H9 (cell line): ENCODE measurements at regions not wholly inside any gene's neighbourhood (a gene's known extent, or its start where the extent isn't known, plus 50 kb on each side); places are given as distances from the start of the nearest gene placed in this dataset.

Experiments
- DNase-seq: peaks from one replicate; pipeline ENCODE4 v3.0.0-alpha.2; 2017
- H2AFZ ChIP-seq: one replicate; pipeline ENCODE4 v1.6.1; 2013; ENCODE audit warnings: mild to moderate bottlenecking, low read length, control low read depth, moderate library complexity
- H2AK5ac ChIP-seq: 2 replicates; pipeline ENCODE4 v1.6.1; 2013; ENCODE audit warnings: low read length, control low read depth, mixed read lengths; ENCODE audit not compliant: insufficient read length
- H2BK120ac ChIP-seq: one replicate; pipeline ENCODE4 v1.6.1; 2013; ENCODE audit warnings: low read depth, mild to moderate bottlenecking, low read length, control low read depth, inconsistent platforms; ENCODE audit not compliant: poor library complexity, severe bottlenecking
- H2BK12ac ChIP-seq: 2 replicates; pipeline ENCODE4 v1.6.1; 2013; ENCODE audit warnings: low read length, control low read depth, mixed read lengths, low read depth; ENCODE audit not compliant: insufficient read length
- H2BK15ac ChIP-seq: 2 replicates; pipeline ENCODE4 v1.6.1; 2013; ENCODE audit warnings: low read depth, low read length, control low read depth
- H2BK20ac ChIP-seq: one replicate; pipeline ENCODE4 v1.6.1; 2013; ENCODE audit warnings: low read depth, mild to moderate bottlenecking, low read length, control low read depth, inconsistent platforms; ENCODE audit not compliant: poor library complexity, severe bottlenecking
- H2BK5ac ChIP-seq: 2 replicates; pipeline ENCODE4 v1.6.1; 2013; ENCODE audit warnings: low read length, control low read depth, mixed read lengths; ENCODE audit not compliant: insufficient read length
- H3K14ac ChIP-seq: 2 replicates; pipeline ENCODE4 v1.6.1; 2013; ENCODE audit warnings: low read length, control low read depth; ENCODE audit not compliant: insufficient read depth
- H3K18ac ChIP-seq: 2 replicates; pipeline ENCODE4 v1.6.1; 2013; ENCODE audit warnings: low read depth, mild to moderate bottlenecking, mixed read lengths, low read length, control low read depth; ENCODE audit not compliant: insufficient read length
- H3K23ac ChIP-seq: 2 replicates; pipeline ENCODE4 v1.6.1; 2013; ENCODE audit warnings: low read length, control low read depth, mixed read lengths, low read depth; ENCODE audit not compliant: insufficient read length
- H3K23me2 ChIP-seq: 2 replicates; pipeline ENCODE4 v1.6.1; 2013; ENCODE audit warnings: low read depth, mild to moderate bottlenecking, mixed read lengths, low read length, control low read depth; ENCODE audit not compliant: insufficient read length, poor library complexity, severe bottlenecking
- H3K27ac ChIP-seq: 2 replicates; pipeline ENCODE4 v1.5.1; 2013; ENCODE audit warnings: low read length, control low read depth, mixed read lengths, low read depth; ENCODE audit not compliant: insufficient read length
- H3K27me3 ChIP-seq: 2 replicates; pipeline ENCODE4 v1.6.1; 2013; ENCODE audit warnings: low read length, control low read depth, inconsistent platforms; ENCODE audit not compliant: insufficient read depth
- H3K4ac ChIP-seq: 2 replicates; pipeline ENCODE4 v1.6.1; 2013; ENCODE audit warnings: low read depth, mild to moderate bottlenecking, control low read depth, inconsistent platforms, low read length, moderate library complexity
- H3K4me1 ChIP-seq: 2 replicates; pipeline ENCODE4 v1.6.1; 2013; ENCODE audit warnings: low read length, control low read depth, inconsistent platforms; ENCODE audit not compliant: insufficient read depth
- H3K4me2 ChIP-seq: 2 replicates; pipeline ENCODE4 v1.6.1; 2013; ENCODE audit warnings: low read length, control low read depth, mixed read lengths; ENCODE audit not compliant: insufficient read length, insufficient read depth
- H3K56ac ChIP-seq: 2 replicates; pipeline ENCODE4 v1.6.1; 2013; ENCODE audit warnings: low read depth, mild to moderate bottlenecking, mixed read lengths, low read length, control low read depth; ENCODE audit not compliant: insufficient read length
- H3K79me1 ChIP-seq: 2 replicates; pipeline ENCODE4 v1.6.1; 2013; ENCODE audit warnings: low read depth, mild to moderate bottlenecking, moderate library complexity, low read length, control low read depth, inconsistent platforms; ENCODE audit not compliant: insufficient read depth, poor library complexity, severe bottlenecking
- H3K79me2 ChIP-seq: 2 replicates; pipeline ENCODE4 v1.6.1; 2013; ENCODE audit warnings: low read length, control low read depth, inconsistent platforms; ENCODE audit not compliant: insufficient read depth
- H3K9ac ChIP-seq: 2 replicates; pipeline ENCODE4 v1.6.1; 2013; ENCODE audit warnings: low read length, control low read depth, mixed read lengths; ENCODE audit not compliant: insufficient read length; ENCODE audit errors: extremely low read depth
- H3K9me3 ChIP-seq: one replicate; pipeline ENCODE4 v1.6.1; 2013; ENCODE audit warnings: low read depth, low read length, inconsistent platforms; ENCODE audit not compliant: control insufficient read depth
- H3T11ph ChIP-seq: one replicate; pipeline ENCODE4 v1.6.1; 2013; ENCODE audit warnings: mild to moderate bottlenecking, low read length, control low read depth, inconsistent platforms
- H4K20me1 ChIP-seq: one replicate; pipeline ENCODE4 v1.6.1; 2013; ENCODE audit not compliant: control insufficient read depth, insufficient read length, insufficient read depth
- H4K5ac ChIP-seq: 2 replicates; pipeline ENCODE4 v1.6.1; 2013; ENCODE audit warnings: low read depth, mild to moderate bottlenecking, mixed read lengths, low read length, control low read depth; ENCODE audit not compliant: insufficient read length
- H4K8ac ChIP-seq: replicated peaks from 2 replicates; pipeline ENCODE4 v1.6.1; 2013; ENCODE audit warnings: low read length, control low read depth, mixed read lengths, low read depth; ENCODE audit not compliant: insufficient read length
- H4K91ac ChIP-seq: 2 replicates; pipeline ENCODE4 v1.6.1; 2013; ENCODE audit warnings: low read depth, mild to moderate bottlenecking, moderate library complexity, mixed read lengths, low read length, control low read depth; ENCODE audit not compliant: insufficient read length
- H3K27ac Mint-ChIP-seq, 3 experiments: 2 replicates in 2 of 3; 3 replicates in 1 of 3; pipeline ENCODE4 v1.8.0; 2020 to 2021; ENCODE audit warnings: mixed read lengths in 3 of 3, mild to moderate bottlenecking in 1 of 3, moderate library complexity in 1 of 3
- H3K27me3 Mint-ChIP-seq: 2 replicates; pipeline ENCODE4 v1.8.0; 2021; ENCODE audit warnings: low read depth, mild to moderate bottlenecking, moderate library complexity, mixed read lengths
- H3K36me3 Mint-ChIP-seq, 3 experiments: 2 replicates in 2 of 3; 3 replicates in 1 of 3; pipeline ENCODE4 v1.8.0; 2020 to 2021; ENCODE audit warnings: low read depth in 3 of 3, mixed read lengths in 3 of 3; ENCODE audit not compliant: insufficient read depth in 1 of 3
- H3K4me1 Mint-ChIP-seq, 2 experiments: 2 replicates each; pipeline ENCODE4 v1.8.0; 2020; ENCODE audit warnings: mixed read lengths in 2 of 2
- H3K4me3 Mint-ChIP-seq, 2 experiments: 2 replicates in 1 of 2; 3 replicates in 1 of 2; pipeline ENCODE4 v1.8.0; 2020 to 2021; ENCODE audit warnings: mild to moderate bottlenecking in 2 of 2, mixed read lengths in 2 of 2, moderate library complexity in 1 of 2
- H3K9me3 Mint-ChIP-seq, 2 experiments: 2 replicates in 1 of 2; 3 replicates in 1 of 2; pipeline ENCODE4 v1.8.0; 2020; ENCODE audit warnings: mild to moderate bottlenecking in 2 of 2, mixed read lengths in 2 of 2, moderate library complexity in 1 of 2
- WGBS: extraction: QIAGEN DNeasy Blood & Tissue Kit; methylation state at CpG from one replicate; pipeline ENCODE4 v1.1.7; 2013; ENCODE audit warnings: missing lambda C conversion rate, low lambda C conversion rate, mixed read lengths; ENCODE audit not compliant: insufficient read length; ENCODE audit errors: extremely low coverage; 5-methylcytosine and 5-hydroxymethylcytosine counted together
- TF ChIP-seq, protein P1 (sequence below): fragments of 200-600 bp; sonication (generic); conservative IDR thresholded peaks from 3 replicates; pipeline ENCODE4 v1.8.0; 2021; ENCODE audit warnings: antibody characterized with exemption, mild to moderate bottlenecking

DNA sequence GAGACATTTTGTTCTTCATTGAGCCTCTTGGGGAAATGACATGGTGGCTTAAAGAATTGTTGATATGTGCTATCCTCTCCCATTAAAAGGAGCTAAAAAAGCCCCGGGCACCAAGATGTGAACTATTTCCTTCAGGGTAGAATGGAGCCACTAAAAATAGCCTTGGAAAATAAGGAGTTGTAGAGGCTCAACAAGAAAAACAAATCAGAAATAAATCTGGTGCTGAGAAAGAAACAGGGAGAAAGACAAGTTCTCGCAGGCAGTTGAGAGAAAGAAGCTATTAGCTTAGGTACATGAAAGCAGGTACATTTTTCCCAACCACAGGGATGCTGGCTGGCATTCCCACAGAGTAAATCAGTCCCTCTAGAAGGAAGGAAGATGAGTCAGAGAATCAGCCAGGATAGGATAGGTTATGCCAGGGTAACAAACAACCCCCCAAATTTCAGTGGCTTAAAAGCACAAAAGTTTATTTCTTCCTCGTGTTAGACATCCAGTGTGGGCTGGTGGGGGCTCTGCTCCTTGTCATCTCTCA lies 134.6 kb upstream of the ADRA1B start:
- no peak overlapping the region for H2BK15ac ChIP-seq
- no peaks in the 10 kb centered on the region for H3K27me3 ChIP-seq
- H2BK20ac ChIP-seq, result no peak overlapping the region
- no peak overlapping the region for H4K8ac ChIP-seq
- no peak overlapping the region for H3K9ac ChIP-seq
- H4K5ac ChIP-seq, result no peak overlapping the region
- no peaks in the 10 kb centered on the region for H3K36me3 Mint-ChIP-seq
- H3K4ac ChIP-seq, result no peak overlapping the region
- no peaks in the 10 kb centered on the region for H3K79me2 ChIP-seq
- H2BK120ac ChIP-seq, result no peak overlapping the region
- H3K23me2 ChIP-seq, result no peaks in the 10 kb centered on the region
- no peak overlapping the region for H3K18ac ChIP-seq
- DNase-seq, result no peak
- H2AK5ac ChIP-seq, result no peak overlapping the region
- H4K20me1 ChIP-seq, result no peaks in the 10 kb centered on the region
- no peaks in the 10 kb centered on the region for H3K79me1 ChIP-seq
- WGBS, result no CpG with 5 or more reads among the region's 3 CpGs
- no peak overlapping the region for H3K4me2 ChIP-seq
- H3K14ac ChIP-seq, result no peak overlapping the region
- no peak overlapping the region for H2BK5ac ChIP-seq
- no peak overlapping the region for H4K91ac ChIP-seq
- no peaks in the 10 kb centered on the region for H3K9me3 Mint-ChIP-seq
- H3K27ac Mint-ChIP-seq, result no peak overlapping the region; a peak in 1 of 7 replicates
- H2AFZ ChIP-seq, result no peak overlapping the region
- no peak overlapping the region for H3K23ac ChIP-seq
- H3K27me3 Mint-ChIP-seq, result no peaks in the 10 kb centered on the region; the same call in 1 of the 2 replicates
- H2BK12ac ChIP-seq, result no peak overlapping the region
- no peak overlapping the region for H3K56ac ChIP-seq
- TF ChIP-seq, protein P1, sequence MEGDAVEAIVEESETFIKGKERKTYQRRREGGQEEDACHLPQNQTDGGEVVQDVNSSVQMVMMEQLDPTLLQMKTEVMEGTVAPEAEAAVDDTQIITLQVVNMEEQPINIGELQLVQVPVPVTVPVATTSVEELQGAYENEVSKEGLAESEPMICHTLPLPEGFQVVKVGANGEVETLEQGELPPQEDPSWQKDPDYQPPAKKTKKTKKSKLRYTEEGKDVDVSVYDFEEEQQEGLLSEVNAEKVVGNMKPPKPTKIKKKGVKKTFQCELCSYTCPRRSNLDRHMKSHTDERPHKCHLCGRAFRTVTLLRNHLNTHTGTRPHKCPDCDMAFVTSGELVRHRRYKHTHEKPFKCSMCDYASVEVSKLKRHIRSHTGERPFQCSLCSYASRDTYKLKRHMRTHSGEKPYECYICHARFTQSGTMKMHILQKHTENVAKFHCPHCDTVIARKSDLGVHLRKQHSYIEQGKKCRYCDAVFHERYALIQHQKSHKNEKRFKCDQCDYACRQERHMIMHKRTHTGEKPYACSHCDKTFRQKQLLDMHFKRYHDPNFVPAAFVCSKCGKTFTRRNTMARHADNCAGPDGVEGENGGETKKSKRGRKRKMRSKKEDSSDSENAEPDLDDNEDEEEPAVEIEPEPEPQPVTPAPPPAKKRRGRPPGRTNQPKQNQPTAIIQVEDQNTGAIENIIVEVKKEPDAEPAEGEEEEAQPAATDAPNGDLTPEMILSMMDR, result no peak
- no peak overlapping the region for H3K4me3 Mint-ChIP-seq
- H3T11ph ChIP-seq, result no peak overlapping the region
- no peaks in the 10 kb centered on the region for H3K9me3 ChIP-seq
- H3K4me1 Mint-ChIP-seq, result peaks cover 18 to 19% of the 10 kb centered on the region in 2 experiments
- H3K4me1 ChIP-seq, result peaks cover 6% of the 10 kb centered on the region; the same call in 1 of the 2 replicates
- no peak overlapping the region for H3K27ac ChIP-seq
